ENCODE measurements at regions not wholly inside any gene's neighbourhood (a gene's known extent, or its start where the extent isn't known, plus 50 kb on each side); places are given as distances from the start of the nearest gene placed in this dataset.

DNA sequence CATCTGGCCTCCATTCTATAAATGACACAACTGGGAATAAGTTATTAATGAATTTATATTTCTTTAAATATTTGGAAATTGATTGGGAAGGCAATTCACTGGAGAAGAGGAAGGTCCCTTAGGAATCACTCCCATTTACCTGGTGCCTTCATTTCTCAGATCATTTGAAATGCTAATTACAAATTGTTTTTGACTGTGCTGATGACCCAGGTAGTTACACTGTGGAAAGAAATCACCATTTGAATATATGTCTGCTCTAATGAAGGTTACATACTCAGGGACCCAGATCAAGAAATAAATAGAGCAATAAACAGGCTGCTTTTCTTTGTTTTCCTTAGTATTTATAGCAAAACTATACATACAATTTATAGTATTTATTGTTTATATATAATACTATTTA is 1759.1 kb downstream of the ARAP2 start:
- TF ChIP-seq CTCF (IDR thresholded peaks at IDR 0.05; ENCODE audit: poor library complexity): no peak
- no peak for TF ChIP-seq EZH2phosphoT487 (IDR thresholded peaks at IDR 0.05; ENCODE audit: low read depth, severe bottlenecking, unreplicated experiment)
- TF ChIP-seq EZH2 (IDR thresholded peaks at IDR 0.05; ENCODE audit: borderline replicate concordance): no peak
